Mesenchymal stem cell (in vitro differentiated cells and primary cell): ENCODE measurements at regions not wholly inside any gene's neighbourhood (a gene's known extent, or its start where the extent isn't known, plus 50 kb on each side); places are given as distances from the start of the nearest gene placed in this dataset.

Experiments
- DNase-seq: peaks from one replicate; pipeline ENCODE4 v3.0.0-alpha.2; 2013
- H2AFZ ChIP-seq: one replicate; pipeline ENCODE4 v1.6.1; 2013; ENCODE audit warnings: low read depth, mild to moderate bottlenecking, control low read depth, inconsistent platforms, low read length, moderate library complexity
- H2AK5ac ChIP-seq: 2 replicates; pipeline ENCODE4 v1.6.1; 2013; ENCODE audit warnings: low read length, moderate library complexity, mild to moderate bottlenecking, inconsistent platforms; ENCODE audit not compliant: severe bottlenecking
- H2BK120ac ChIP-seq: one replicate; pipeline ENCODE4 v1.6.1; 2013; ENCODE audit warnings: low read depth, mild to moderate bottlenecking, inconsistent platforms, low read length, moderate library complexity
- H2BK12ac ChIP-seq, 2 experiments: one replicate each; pipeline ENCODE4 v1.6.1; 2013; ENCODE audit warnings: inconsistent platforms in 2 of 2, low read length in 2 of 2, mild to moderate bottlenecking in 2 of 2, moderate library complexity in 2 of 2, control low read depth in 1 of 2
- H2BK15ac ChIP-seq: one replicate; pipeline ENCODE4 v1.6.1; 2013; ENCODE audit warnings: mild to moderate bottlenecking, low read depth, inconsistent platforms; ENCODE audit not compliant: poor library complexity, severe bottlenecking
- H2BK5ac ChIP-seq: 2 replicates; pipeline ENCODE4 v1.6.1; 2013; ENCODE audit warnings: low read depth, mild to moderate bottlenecking, low read length, control low read depth, inconsistent platforms; ENCODE audit not compliant: poor library complexity, severe bottlenecking
- H3K14ac ChIP-seq, 2 experiments: one replicate each; pipeline ENCODE4 v1.6.1; 2013; ENCODE audit warnings: inconsistent platforms in 2 of 2, low read length in 2 of 2, control low read depth in 1 of 2, mild to moderate bottlenecking in 1 of 2, moderate library complexity in 1 of 2
- H3K18ac ChIP-seq, 2 experiments: one replicate each; pipeline ENCODE4 v1.6.1; 2013; ENCODE audit warnings: inconsistent platforms in 2 of 2, low read length in 2 of 2, control low read depth in 1 of 2, low read depth in 1 of 2, mild to moderate bottlenecking in 1 of 2
- H3K23ac ChIP-seq, 2 experiments: one replicate each; pipeline ENCODE4 v1.6.1; 2013; ENCODE audit warnings: inconsistent platforms in 2 of 2, low read length in 2 of 2, mild to moderate bottlenecking in 2 of 2, moderate library complexity in 2 of 2, control low read depth in 1 of 2
- H3K27ac ChIP-seq: 2 replicates; pipeline ENCODE4 v1.5.1; 2013; ENCODE audit warnings: mild to moderate bottlenecking, moderate library complexity, low read length, control low read depth, inconsistent platforms; ENCODE audit not compliant: poor library complexity, severe bottlenecking
- H3K27me3 ChIP-seq, 2 experiments: 2 replicates each; pipeline versions ENCODE4 v1.6.1 to v1.7.0; 2013; ENCODE audit warnings: low read length in 2 of 2, mild to moderate bottlenecking in 2 of 2, moderate library complexity in 2 of 2, control low read depth in 1 of 2, inconsistent platforms in 1 of 2; ENCODE audit not compliant: control insufficient read depth in 1 of 2, insufficient read depth in 1 of 2
- H3K36me3 ChIP-seq, 2 experiments: 2 replicates each; pipeline versions ENCODE4 v1.6.1 to v1.7.0; 2013; ENCODE audit warnings: low read length in 2 of 2, control low read depth in 1 of 2, inconsistent platforms in 1 of 2, low read depth in 1 of 2, mild to moderate bottlenecking in 1 of 2; ENCODE audit not compliant: insufficient read depth in 2 of 2, control insufficient read depth in 1 of 2
- H3K4ac ChIP-seq, 2 experiments: one replicate each; pipeline ENCODE4 v1.6.1; 2013; ENCODE audit warnings: inconsistent platforms in 2 of 2, low read length in 2 of 2, mild to moderate bottlenecking in 2 of 2, moderate library complexity in 2 of 2, control low read depth in 1 of 2, low read depth in 1 of 2
- H3K4me1 ChIP-seq: 2 replicates; pipeline ENCODE4 v1.6.1; 2013; ENCODE audit warnings: low read depth, low read length, control low read depth; ENCODE audit not compliant: control insufficient read depth, insufficient read depth
- H3K4me2 ChIP-seq: 2 replicates; pipeline ENCODE4 v1.6.1; 2013; ENCODE audit warnings: low read length, mild to moderate bottlenecking, inconsistent platforms; ENCODE audit not compliant: poor library complexity, severe bottlenecking
- H3K4me3 ChIP-seq, 2 experiments: 2 replicates each; pipeline versions ENCODE4 v1.5.1 to v1.7.0; 2013; ENCODE audit warnings: low read length in 2 of 2, mild to moderate bottlenecking in 2 of 2, control low read depth in 1 of 2, low read depth in 1 of 2; ENCODE audit not compliant: insufficient read depth in 1 of 2
- H3K79me1 ChIP-seq: replicated peaks from 2 replicates; pipeline ENCODE4 v1.6.1; 2013; ENCODE audit warnings: mild to moderate bottlenecking, control low read depth, low read length, inconsistent platforms; ENCODE audit not compliant: poor library complexity, severe bottlenecking
- H3K9ac ChIP-seq: 2 replicates; pipeline ENCODE4 v1.7.0; 2013; ENCODE audit warnings: mild to moderate bottlenecking, low read length, moderate library complexity
- H3K9me3 ChIP-seq: 2 replicates; pipeline ENCODE4 v1.7.0; 2013; ENCODE audit warnings: mild to moderate bottlenecking, low read length; ENCODE audit not compliant: control insufficient read depth
- H4K8ac ChIP-seq: one replicate; pipeline ENCODE4 v1.6.1; 2013; ENCODE audit warnings: inconsistent platforms, mild to moderate bottlenecking, low read length, moderate library complexity
- H4K91ac ChIP-seq: one replicate; pipeline ENCODE4 v1.6.1; 2013; ENCODE audit warnings: mild to moderate bottlenecking, low read length, inconsistent platforms
- WGBS: methylation state at CpG from one replicate; pipeline ENCODE4 v1.1.7; 2013; ENCODE audit warnings: mixed read lengths; 5-methylcytosine and 5-hydroxymethylcytosine counted together

GRCh38 chr17:70295329-70295728 is 126.0 kb downstream of the KCNJ2 start:
- DNase-seq: peak; percentile 15

GRCh38 chr17:70295731-70296130 is 126.4 kb downstream of the KCNJ2 start:
- Histone ChIP-seq H3K4ac (no peak overlapping the region), H3K18ac (no peak overlapping the region), H3K4me2 (no peak overlapping the region), H3K27ac (no peak overlapping the region), H4K91ac (no peak overlapping the region), H3K14ac (no peak overlapping the region), H2BK15ac (no peak overlapping the region), H3K36me3 (no peaks in the 10 kb centered on the region), H3K79me1 (no peaks in the 10 kb centered on the region), H4K8ac (no peak overlapping the region), H3K9me3 (no peaks in the 10 kb centered on the region), H2AFZ (no peak overlapping the region), H2BK5ac (no peak overlapping the region), H2AK5ac (no peak overlapping the region), H3K4me3 (no peak overlapping the region), H3K9ac (no peak overlapping the region), H2BK12ac (no peak overlapping the region), H3K23ac (no peak overlapping the region), H2BK120ac (no peak overlapping the region), H3K27me3 (no peaks in the 10 kb centered on the region), H3K4me1 (no peaks in the 10 kb centered on the region)
- WGBS: 95% methylated on average over 1 of the region's 1 CpG
- DNase-seq: no peak

More at GRCh38 chr17:70295329-70295728, 126.0 kb downstream of the KCNJ2 start:
- H4K91ac ChIP-seq: no peak overlapping the region
- no peak overlapping the region for H2BK15ac ChIP-seq
- no peak overlapping the region for H3K14ac ChIP-seq
- H3K18ac ChIP-seq: no peak overlapping the region
- WGBS: no CpG with 5 or more reads among the region's 1 CpG
- H3K23ac ChIP-seq: no peak overlapping the region
- H2BK5ac ChIP-seq: no peak overlapping the region
- no peak overlapping the region for H2AFZ ChIP-seq
- H2AK5ac ChIP-seq: no peak overlapping the region
- no peak overlapping the region for H4K8ac ChIP-seq
- H3K4me2 ChIP-seq: no peak overlapping the region
- no peak overlapping the region for H3K4ac ChIP-seq
- H3K4me3 ChIP-seq: no peak overlapping the region
- H2BK120ac ChIP-seq: no peak overlapping the region
- no peaks in the 10 kb centered on the region for H3K79me1 ChIP-seq
- no peaks in the 10 kb centered on the region for H3K9me3 ChIP-seq
- no peak overlapping the region for H2BK12ac ChIP-seq
- H3K36me3 ChIP-seq: no peaks in the 10 kb centered on the region
- no peaks in the 10 kb centered on the region for H3K4me1 ChIP-seq
- H3K27ac ChIP-seq: no peak overlapping the region
- H3K27me3 ChIP-seq: no peaks in the 10 kb centered on the region
- H3K9ac ChIP-seq: no peak overlapping the region

GRCh38 chr17:70296456-70296855 is 127.1 kb downstream of the KCNJ2 start:
- H2BK120ac ChIP-seq: no peak overlapping the region
- no peak overlapping the region for H4K91ac ChIP-seq
- DNase-seq: no peak
- no peak overlapping the region for H2BK12ac ChIP-seq
- H3K27ac ChIP-seq: no peak overlapping the region
- no peak overlapping the region for H2BK5ac ChIP-seq
- no peak overlapping the region for H2BK15ac ChIP-seq
- H3K36me3 ChIP-seq: no peaks in the 10 kb centered on the region
- H3K4me1 ChIP-seq: no peaks in the 10 kb centered on the region
- no peak overlapping the region for H3K4me2 ChIP-seq
- no peak overlapping the region for H3K23ac ChIP-seq
- no peak overlapping the region for H2AFZ ChIP-seq
- H3K9me3 ChIP-seq: no peaks in the 10 kb centered on the region
- WGBS: 100% methylated on average over 1 of the region's 2 CpGs
- H3K27me3 ChIP-seq: no peaks in the 10 kb centered on the region
- H3K14ac ChIP-seq: no peak overlapping the region
- H3K4ac ChIP-seq: no peak overlapping the region
- H3K4me3 ChIP-seq: no peak overlapping the region
- no peak overlapping the region for H2AK5ac ChIP-seq
- no peak overlapping the region for H3K9ac ChIP-seq
- H4K8ac ChIP-seq: no peak overlapping the region
- H3K79me1 ChIP-seq: no peaks in the 10 kb centered on the region
- no peak overlapping the region for H3K18ac ChIP-seq

- H2AK5ac ChIP-seq: no peak overlapping the region
- no peak overlapping the region for H2BK12ac ChIP-seq
- H2BK5ac ChIP-seq: no peak overlapping the region
- H3K4ac ChIP-seq: no peak overlapping the region
- H3K14ac ChIP-seq: no peak overlapping the region
- H3K9me3 ChIP-seq: no peaks in the 10 kb centered on the region
- H3K79me1 ChIP-seq: no peaks in the 10 kb centered on the region
- H3K4me2 ChIP-seq: no peak overlapping the region
- H2AFZ ChIP-seq: no peak overlapping the region
- H3K4me3 ChIP-seq: no peak overlapping the region
- no peak overlapping the region for H3K23ac ChIP-seq
- DNase-seq: no peak
- no peaks in the 10 kb centered on the region for H3K4me1 ChIP-seq
- 91% methylated on average over 1 of the region's 2 CpGs for WGBS
- no peak overlapping the region for H3K18ac ChIP-seq
- no peak overlapping the region for H3K9ac ChIP-seq
- H2BK120ac ChIP-seq: no peak overlapping the region
- no peaks in the 10 kb centered on the region for H3K27me3 ChIP-seq
- no peaks in the 10 kb centered on the region for H3K36me3 ChIP-seq
- H2BK15ac ChIP-seq: no peak overlapping the region
- no peak overlapping the region for H3K27ac ChIP-seq
- no peak overlapping the region for H4K91ac ChIP-seq
- no peak overlapping the region for H4K8ac ChIP-seq
Observed at GRCh38 chr17:70297397-70297796, 128.1 kb downstream of the KCNJ2 start.
